ENCODE measurements at regions not wholly inside any gene's neighbourhood (a gene's known extent, or its start where the extent isn't known, plus 50 kb on each side); places are given as distances from the start of the nearest gene placed in this dataset.

DNA sequence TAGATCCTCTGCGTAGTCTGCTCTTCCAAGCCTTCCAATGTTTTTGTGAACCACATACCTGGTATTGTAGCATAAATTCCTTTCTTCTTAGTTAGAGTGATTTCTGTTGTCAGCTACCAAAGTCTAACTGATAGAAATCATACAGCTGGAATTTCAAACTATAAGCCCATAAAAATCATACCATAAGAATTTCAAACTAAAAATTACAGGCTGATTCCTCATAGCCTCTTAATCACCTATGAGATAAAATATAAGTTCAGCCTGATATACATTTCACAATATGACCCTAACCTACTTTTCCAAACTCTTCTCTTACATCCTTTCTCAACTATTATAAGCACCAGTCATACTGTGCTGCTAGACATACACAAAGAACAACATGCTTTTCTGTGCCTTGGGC lies 64.8 kb downstream of the PTHLH start:
- no peaks in the 10 kb centered on the region for H3K36me3 Mint-ChIP-seq (ENCODE audit: low read depth, unreplicated experiment)
- TF ChIP-seq, protein P1, sequence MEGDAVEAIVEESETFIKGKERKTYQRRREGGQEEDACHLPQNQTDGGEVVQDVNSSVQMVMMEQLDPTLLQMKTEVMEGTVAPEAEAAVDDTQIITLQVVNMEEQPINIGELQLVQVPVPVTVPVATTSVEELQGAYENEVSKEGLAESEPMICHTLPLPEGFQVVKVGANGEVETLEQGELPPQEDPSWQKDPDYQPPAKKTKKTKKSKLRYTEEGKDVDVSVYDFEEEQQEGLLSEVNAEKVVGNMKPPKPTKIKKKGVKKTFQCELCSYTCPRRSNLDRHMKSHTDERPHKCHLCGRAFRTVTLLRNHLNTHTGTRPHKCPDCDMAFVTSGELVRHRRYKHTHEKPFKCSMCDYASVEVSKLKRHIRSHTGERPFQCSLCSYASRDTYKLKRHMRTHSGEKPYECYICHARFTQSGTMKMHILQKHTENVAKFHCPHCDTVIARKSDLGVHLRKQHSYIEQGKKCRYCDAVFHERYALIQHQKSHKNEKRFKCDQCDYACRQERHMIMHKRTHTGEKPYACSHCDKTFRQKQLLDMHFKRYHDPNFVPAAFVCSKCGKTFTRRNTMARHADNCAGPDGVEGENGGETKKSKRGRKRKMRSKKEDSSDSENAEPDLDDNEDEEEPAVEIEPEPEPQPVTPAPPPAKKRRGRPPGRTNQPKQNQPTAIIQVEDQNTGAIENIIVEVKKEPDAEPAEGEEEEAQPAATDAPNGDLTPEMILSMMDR (IDR thresholded peaks at IDR 0.05; ENCODE audit: unreplicated experiment) = no peak
- peaks cover 2% of the 10 kb centered on the region for H3K27me3 Mint-ChIP-seq (ENCODE audit: unreplicated experiment)
- H3K27ac Mint-ChIP-seq (ENCODE audit: unreplicated experiment) = no peak overlapping the region
- no peak overlapping the region for H3K4me3 Mint-ChIP-seq (ENCODE audit: unreplicated experiment)
- no peaks in the 10 kb centered on the region for H3K4me1 Mint-ChIP-seq (ENCODE audit: unreplicated experiment)
- H3K9me3 Mint-ChIP-seq (ENCODE audit: unreplicated experiment) = no peaks in the 10 kb centered on the region
- no peak for DNase-seq (ENCODE audit: low spot score)

DNA sequence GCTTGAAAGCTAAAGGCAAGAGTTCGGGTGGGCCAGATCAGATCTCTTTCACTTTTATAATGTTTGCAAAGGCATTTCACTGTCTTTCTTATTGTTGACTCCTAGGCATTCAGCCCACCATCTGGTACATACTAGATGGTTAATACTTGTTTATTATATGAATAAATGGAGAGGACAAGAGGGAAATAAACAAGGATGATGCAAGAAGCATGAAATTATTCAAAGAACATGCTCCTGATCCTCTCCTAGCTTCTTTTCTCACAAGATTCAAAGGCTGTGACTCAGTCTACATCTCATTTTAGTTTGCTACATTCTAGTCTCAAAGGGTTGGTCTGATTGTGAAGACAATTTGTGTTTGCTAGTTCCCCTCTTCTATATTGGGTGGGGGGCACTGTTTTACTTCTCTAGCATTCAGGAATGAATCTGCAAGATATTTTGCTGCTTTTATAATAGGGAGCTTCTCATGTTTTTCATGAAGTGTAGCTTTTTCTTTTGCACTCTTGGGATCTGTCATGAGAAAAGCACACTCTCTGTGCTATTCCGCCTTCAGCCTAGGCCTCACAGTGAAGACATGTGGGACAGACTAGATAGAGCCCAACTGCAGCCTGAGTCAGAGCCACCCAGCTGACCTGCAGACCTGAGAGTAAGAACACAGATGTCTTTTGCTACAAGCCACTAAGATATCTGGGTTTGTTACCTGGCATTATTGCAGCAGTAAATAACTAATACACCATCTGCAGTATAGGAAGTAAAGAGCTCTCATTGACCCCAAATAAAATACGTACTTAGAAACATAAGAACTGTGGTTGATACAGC lies 65.7 kb downstream of the PTHLH start:
- TF ChIP-seq, protein P1 (IDR thresholded peaks at IDR 0.05; ENCODE audit: unreplicated experiment) = no peak
- Mint-ChIP-seq H3K9me3 (ENCODE audit: unreplicated experiment) (no peaks in the 10 kb centered on the region), H3K4me1 (ENCODE audit: unreplicated experiment) (no peaks in the 10 kb centered on the region), H3K27me3 (ENCODE audit: unreplicated experiment) (peaks cover 2% of the 10 kb centered on the region), H3K4me3 (ENCODE audit: unreplicated experiment) (no peak overlapping the region), H3K36me3 (ENCODE audit: low read depth, unreplicated experiment) (no peaks in the 10 kb centered on the region), H3K27ac (ENCODE audit: unreplicated experiment) (no peak overlapping the region)
- DNase-seq (ENCODE audit: low spot score) = no peak

DNA sequence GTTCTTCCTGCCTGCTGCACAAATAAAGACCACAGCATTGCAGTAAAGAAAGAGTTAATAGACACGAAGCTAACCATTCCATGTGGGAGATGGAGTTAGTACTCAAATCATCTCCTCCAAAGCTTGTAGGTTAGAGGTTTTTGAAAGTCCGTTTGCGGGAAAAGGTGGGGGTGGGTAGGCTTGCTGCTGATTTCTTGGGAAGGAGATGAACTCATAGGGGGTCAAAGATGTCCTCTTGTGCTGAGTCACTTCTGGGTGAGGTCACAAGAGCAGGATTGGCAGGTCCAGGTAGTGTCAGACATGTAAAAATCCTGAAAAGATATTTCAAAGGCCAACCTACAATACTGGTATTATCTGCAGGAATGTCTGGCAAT lies 66.4 kb downstream of the PTHLH start:
- no peak for DNase-seq (ENCODE audit: low spot score)
- Mint-ChIP-seq H3K4me3 (ENCODE audit: unreplicated experiment) (no peak overlapping the region), H3K36me3 (ENCODE audit: low read depth, unreplicated experiment) (no peaks in the 10 kb centered on the region), H3K9me3 (ENCODE audit: unreplicated experiment) (no peaks in the 10 kb centered on the region), H3K4me1 (ENCODE audit: unreplicated experiment) (peaks cover 2% of the 10 kb centered on the region), H3K27ac (ENCODE audit: unreplicated experiment) (no peak overlapping the region), H3K27me3 (ENCODE audit: unreplicated experiment) (peaks cover 2% of the 10 kb centered on the region)
- TF ChIP-seq, protein P1 (IDR thresholded peaks at IDR 0.05; ENCODE audit: unreplicated experiment) = no peak

DNA sequence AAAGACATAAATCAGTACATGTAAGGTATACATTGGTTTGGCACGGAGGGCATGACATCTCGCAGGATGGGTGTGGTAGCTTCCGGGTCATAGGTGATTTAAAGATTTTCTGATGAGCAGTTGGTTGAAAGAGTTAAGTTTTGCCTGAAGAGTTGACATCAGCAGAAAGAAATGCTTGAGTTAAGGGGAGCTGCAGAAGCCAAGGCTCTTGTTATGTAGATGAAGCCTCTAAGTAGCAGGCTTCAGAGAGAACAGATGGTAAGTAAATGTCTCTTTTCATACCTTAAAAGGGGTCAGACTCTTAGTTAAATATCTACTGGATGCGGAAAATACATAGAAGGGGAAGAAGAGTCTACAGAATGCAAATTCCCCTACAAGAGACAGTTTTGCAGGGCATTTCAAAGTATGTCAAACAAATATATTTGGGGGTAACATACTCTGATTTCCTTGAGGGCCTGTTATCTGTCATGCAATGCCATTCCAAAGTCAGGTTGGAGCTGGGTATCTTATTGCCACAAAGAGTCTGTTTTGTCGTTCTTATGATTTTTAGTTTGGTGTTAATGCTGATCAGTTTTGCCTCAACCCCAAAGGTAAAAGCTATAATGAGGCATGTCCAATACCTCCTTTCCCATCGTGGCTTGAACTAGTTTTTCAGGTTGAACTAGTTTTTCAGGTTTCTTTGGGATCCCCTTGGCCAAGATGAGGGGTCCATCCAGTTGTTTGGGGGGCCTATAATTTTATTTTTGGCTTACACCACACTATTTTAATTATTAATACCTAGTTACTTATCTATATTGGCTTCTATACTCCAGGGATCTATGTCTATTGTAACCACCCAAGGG lies 67.0 kb downstream of the PTHLH start:
- Mint-ChIP-seq H3K36me3 (ENCODE audit: low read depth, unreplicated experiment) (no peaks in the 10 kb centered on the region), H3K4me3 (ENCODE audit: unreplicated experiment) (no peak overlapping the region), H3K27me3 (ENCODE audit: unreplicated experiment) (peaks cover 2% of the 10 kb centered on the region), H3K27ac (ENCODE audit: unreplicated experiment) (no peak overlapping the region), H3K4me1 (ENCODE audit: unreplicated experiment) (peaks cover 5% of the 10 kb centered on the region), H3K9me3 (ENCODE audit: unreplicated experiment) (no peaks in the 10 kb centered on the region)
- no peak for DNase-seq (ENCODE audit: low spot score)
- TF ChIP-seq, protein P1 (IDR thresholded peaks at IDR 0.05; ENCODE audit: unreplicated experiment) = no peak

DNA sequence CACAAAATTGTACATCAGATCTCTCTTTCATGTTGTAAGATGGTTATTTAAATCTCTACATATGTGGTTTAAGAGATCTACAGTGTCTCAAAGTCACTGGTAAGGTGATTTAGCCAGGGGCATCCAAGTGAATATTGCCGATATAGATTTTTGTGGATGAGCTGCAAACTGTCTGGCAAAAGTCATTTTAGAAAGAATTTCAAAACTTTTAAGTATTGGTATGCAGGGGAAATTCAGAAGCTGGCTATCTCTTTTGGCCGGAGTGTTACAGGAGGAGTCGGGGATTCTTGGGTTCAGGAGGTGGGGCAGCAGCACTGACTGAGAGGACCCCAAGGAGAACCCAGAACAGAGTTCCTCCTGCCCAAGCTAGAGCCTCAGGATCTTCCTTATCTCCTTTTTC lies 69.9 kb downstream of the PTHLH start:
- H3K4me3 Mint-ChIP-seq (ENCODE audit: unreplicated experiment) = no peak overlapping the region
- no peaks in the 10 kb centered on the region for H3K36me3 Mint-ChIP-seq (ENCODE audit: low read depth, unreplicated experiment)
- H3K4me1 Mint-ChIP-seq (ENCODE audit: unreplicated experiment) = peaks cover 5% of the 10 kb centered on the region
- no peaks in the 10 kb centered on the region for H3K9me3 Mint-ChIP-seq (ENCODE audit: unreplicated experiment)
- peaks cover 1% of the 10 kb centered on the region for H3K27me3 Mint-ChIP-seq (ENCODE audit: unreplicated experiment)
- TF ChIP-seq, protein P1 (IDR thresholded peaks at IDR 0.05; ENCODE audit: unreplicated experiment) = no peak
- H3K27ac Mint-ChIP-seq (ENCODE audit: unreplicated experiment) = no peak overlapping the region
- DNase-seq (ENCODE audit: low spot score) = no peak

All from endothelial cell (in vitro differentiated cells).